GM12874 (cell line): ENCODE measurements at regions not wholly inside any gene's neighbourhood (a gene's known extent, or its start where the extent isn't known, plus 50 kb on each side); places are given as distances from the start of the nearest gene placed in this dataset.

Experiments
- CTCF ChIP-seq: IDR thresholded peaks from 2 replicates; pipeline ENCODE4 v1.5.1; 2011; ENCODE audit warnings: low read depth, mild to moderate bottlenecking, control low read depth, low read length, moderate library complexity; ENCODE audit not compliant: insufficient read depth

GRCh38 chr4:25528391-25528790 is 127.3 kb upstream of the SLC34A2 start:
- no peak for TF ChIP-seq CTCF

DNA sequence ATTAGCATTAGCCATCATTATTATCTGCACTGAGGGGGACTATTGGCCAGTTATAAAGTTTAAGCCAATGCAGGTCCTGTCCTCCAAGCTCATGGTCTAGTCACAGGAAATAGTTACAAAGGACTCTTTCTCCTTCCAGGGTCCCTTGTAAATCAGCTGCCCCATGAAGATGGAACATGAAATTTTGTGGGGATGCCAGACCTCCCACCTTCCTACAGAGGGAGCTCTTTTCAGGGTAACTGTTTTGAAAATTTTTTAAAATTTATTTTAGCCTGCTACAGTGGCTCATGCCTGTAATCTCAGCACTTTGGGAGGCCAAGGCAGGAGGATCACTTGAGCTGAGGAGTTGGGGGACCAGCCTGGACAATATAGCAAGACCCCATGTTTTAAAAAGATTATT is 124.4 kb upstream of the SLC34A2 start:
- TF ChIP-seq CTCF = peak; percentile 35; the same call in 1 of the 2 replicates

DNA sequence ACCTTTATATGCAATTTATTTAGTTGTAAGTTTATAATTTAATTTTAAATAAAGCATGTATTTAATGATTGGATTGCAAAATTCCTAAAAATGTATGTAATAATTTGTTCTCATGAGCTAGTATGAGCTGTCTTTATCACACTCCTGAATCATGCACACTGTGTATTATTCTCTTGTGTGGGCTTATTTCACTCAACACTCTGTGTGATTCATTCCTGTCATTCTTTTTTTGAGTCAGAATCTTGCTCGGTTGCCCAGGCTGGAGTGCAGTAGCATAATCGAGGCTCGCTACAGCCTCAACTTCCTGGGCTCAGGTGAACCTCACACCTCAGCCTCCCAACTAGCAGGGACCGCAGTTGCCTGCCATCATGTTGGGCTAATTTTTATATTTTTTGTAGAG is 123.1 kb upstream of the SLC34A2 start:
- TF ChIP-seq CTCF = no peak

GRCh38 chr4:25533256-25533655 is 122.4 kb upstream of the SLC34A2 start:
- no peak for TF ChIP-seq CTCF

DNA sequence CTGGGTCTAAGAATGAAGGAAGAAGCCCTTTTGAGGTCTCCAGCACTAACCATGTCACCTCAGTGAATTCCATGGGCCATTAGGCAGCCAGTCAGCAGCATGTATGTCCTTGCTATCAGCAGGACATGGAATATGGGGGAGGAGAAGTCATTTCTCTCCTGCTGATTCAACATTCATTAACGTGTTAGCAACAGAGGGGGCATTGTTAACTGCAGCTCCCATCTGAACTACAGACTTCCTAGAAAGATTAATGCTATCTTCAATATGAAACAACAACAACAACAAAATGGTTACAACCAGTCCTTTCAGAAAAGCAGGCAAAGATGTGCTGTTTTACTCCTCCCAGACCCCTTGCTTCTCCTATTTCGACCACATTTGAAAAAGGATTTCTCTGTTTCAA is 120.4 kb upstream of the SLC34A2 start:
- TF ChIP-seq CTCF = no peak

- TF ChIP-seq CTCF = no peak
Measured at GRCh38 chr4:25535701-25536473, 119.8 kb upstream of the SLC34A2 start.

DNA sequence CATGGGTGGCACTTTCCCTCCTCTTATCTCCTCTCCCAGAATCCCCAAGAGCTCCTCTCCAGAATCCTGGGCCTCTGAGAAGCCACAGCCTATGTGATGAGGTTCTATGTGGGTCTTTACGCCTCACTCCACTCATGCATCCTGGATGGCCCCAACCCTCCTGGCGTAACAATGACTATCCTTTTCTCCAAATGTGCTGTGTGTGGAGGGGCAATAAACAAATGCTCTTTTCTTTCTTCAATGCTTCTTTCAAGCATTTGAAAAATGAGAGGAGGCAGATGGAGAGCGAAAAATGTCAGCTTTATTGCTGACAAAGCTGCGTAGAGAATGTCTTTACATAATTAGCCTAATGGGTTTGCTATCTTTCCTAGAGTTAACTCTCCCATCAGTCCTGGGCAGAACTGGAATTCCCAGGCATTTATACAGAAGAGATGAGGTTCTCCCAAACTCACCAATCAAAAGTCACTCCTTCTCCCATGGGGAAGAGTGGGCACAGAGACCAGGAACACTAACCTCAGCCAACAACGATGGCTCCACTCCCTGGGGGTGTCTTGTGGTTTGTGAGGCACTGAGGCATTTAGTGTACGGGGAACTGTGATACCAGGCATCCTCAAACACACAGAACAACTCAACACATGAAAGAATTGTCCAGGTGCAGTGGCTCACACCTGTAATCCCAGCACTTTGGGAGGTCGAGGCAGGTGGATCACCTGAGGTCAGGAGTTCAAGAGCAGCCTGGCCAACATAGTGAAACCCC is 118.9 kb upstream of the SLC34A2 start:
- no peak for TF ChIP-seq CTCF
